Neural cell (in vitro differentiated cells): ENCODE measurements at regions not wholly inside any gene's neighbourhood (a gene's known extent, or its start where the extent isn't known, plus 50 kb on each side); places are given as distances from the start of the nearest gene placed in this dataset.

Experiments used
- H2AFZ ChIP-seq: fragments of 200-600, 300-800 bp; sonication (generic), shearing (Covaris generic); 2 replicates; pipeline ENCODE4 v1.6.0; 2014; ENCODE audit warnings: low read depth, mild to moderate bottlenecking, antibody characterized with exemption, low read length, moderate library complexity
- H3F3A ChIP-seq: fragments of 200-600 bp; shearing (Covaris generic); 2 replicates; pipeline ENCODE4 v1.6.1; 2016; ENCODE audit warnings: mild to moderate bottlenecking, moderate library complexity, mixed read lengths, antibody characterized with exemption, low read length; ENCODE audit not compliant: insufficient read depth, poor library complexity, severe bottlenecking
- H3K27ac ChIP-seq: fragments of 200-600, 300-800 bp; sonication (generic), shearing (Covaris generic); 2 replicates; pipeline ENCODE4 v1.5.1; 2014; ENCODE audit warnings: mild to moderate bottlenecking, low read length, moderate library complexity
- H3K27me3 ChIP-seq: fragments of 300-800, 200-600 bp; sonication (generic), shearing (Covaris generic); 2 replicates; pipeline ENCODE4 v1.6.0; 2014; ENCODE audit warnings: mild to moderate bottlenecking, low read depth, low read length, moderate library complexity; ENCODE audit not compliant: insufficient read depth
- H3K36me3 ChIP-seq: fragments of 300-800, 200-600 bp; sonication (generic), shearing (Covaris generic); 2 replicates; pipeline ENCODE4 v1.5.1; 2014; ENCODE audit warnings: mild to moderate bottlenecking, antibody characterized with exemption, low read length, moderate library complexity; ENCODE audit not compliant: insufficient read depth
- H3K4me2 ChIP-seq: fragments of 300-800, 200-600 bp; sonication (generic), shearing (Covaris generic); 2 replicates; pipeline ENCODE4 v1.6.0; 2014; ENCODE audit warnings: mild to moderate bottlenecking, low read length
- H3K4me3 ChIP-seq: fragments of 300-800, 200-600 bp; sonication (generic), shearing (Covaris generic); 2 replicates; pipeline ENCODE4 v1.5.1; 2014; ENCODE audit warnings: mild to moderate bottlenecking, low read length, moderate library complexity
- H3K79me2 ChIP-seq: fragments of 200-600 bp; shearing (Covaris generic); replicated peaks from 2 replicates; pipeline ENCODE4 v1.6.0; 2014; ENCODE audit warnings: mild to moderate bottlenecking, low read length, moderate library complexity; ENCODE audit not compliant: insufficient read depth
- H3K9ac ChIP-seq: fragments of 300-800, 200-600 bp; sonication (generic), shearing (Covaris generic); 2 replicates; pipeline ENCODE4 v1.6.1; 2016; ENCODE audit warnings: mild to moderate bottlenecking, low read length, mixed read lengths
- H3K9me2 ChIP-seq: fragments of 200-600 bp; shearing (Covaris generic); 2 replicates; pipeline ENCODE4 v1.6.1; 2016; ENCODE audit warnings: mild to moderate bottlenecking, low read length, mixed read lengths; ENCODE audit not compliant: insufficient read depth
- H3K9me3 ChIP-seq: fragments of 200-600, 300-800 bp; sonication (generic), shearing (Covaris generic); 2 replicates; pipeline ENCODE4 v1.6.1; 2016; ENCODE audit warnings: mild to moderate bottlenecking, mixed run types, low read length, moderate library complexity, mixed read lengths
- H4K20me1 ChIP-seq: fragments of 200-600 bp; shearing (Covaris generic); 2 replicates; pipeline ENCODE4 v1.6.1; 2016; ENCODE audit warnings: mild to moderate bottlenecking, mixed run types; ENCODE audit not compliant: insufficient read depth
- CTCF ChIP-seq: fragments of 450-650 bp; IDR thresholded peaks from 2 replicates; pipeline ENCODE4 v1.5.1; 2014; ENCODE audit warnings: antibody characterized with exemption, mild to moderate bottlenecking, moderate library complexity; ENCODE audit not compliant: poor library complexity, severe bottlenecking
- EP300 ChIP-seq: fragments of 450-650 bp; conservative IDR thresholded peaks from 2 replicates; pipeline ENCODE4 v1.6.1; 2014; ENCODE audit warnings: antibody characterized with exemption, mild to moderate bottlenecking, moderate library complexity; ENCODE audit not compliant: poor library complexity, severe bottlenecking
- EZH2 ChIP-seq: fragments of 200-600, 300-800 bp; shearing (Covaris generic), sonication (generic); IDR thresholded peaks from 2 replicates; pipeline ENCODE4 v1.6.1; 2014; ENCODE audit warnings: antibody characterized with exemption, low read length, borderline replicate concordance, mild to moderate bottlenecking; ENCODE audit not compliant: insufficient read depth, poor library complexity, severe bottlenecking
- MXI1 ChIP-seq: fragments of 450-650 bp; conservative IDR thresholded peaks from 2 replicates; pipeline ENCODE4 v1.6.1; 2014; ENCODE audit warnings: antibody characterized with exemption, mild to moderate bottlenecking; ENCODE audit not compliant: poor library complexity, severe bottlenecking
- POLR2AphosphoS5 ChIP-seq: IDR thresholded peaks from 2 replicates; pipeline ENCODE4 v1.6.1; 2012
- RAD21 ChIP-seq: fragments of 450-650 bp; conservative IDR thresholded peaks from 2 replicates; pipeline ENCODE4 v1.6.1; 2014; ENCODE audit warnings: antibody characterized with exemption, mild to moderate bottlenecking, moderate library complexity
- REST ChIP-seq: IDR thresholded peaks from 2 replicates; pipeline ENCODE4 v1.6.1; 2012; ENCODE audit warnings: borderline replicate concordance
- SMC3 ChIP-seq: fragments of 450-650 bp; conservative IDR thresholded peaks from 2 replicates; pipeline ENCODE4 v1.6.1; 2014; ENCODE audit warnings: antibody characterized with exemption, mild to moderate bottlenecking, moderate library complexity; ENCODE audit not compliant: poor library complexity
- TAF1 ChIP-seq: IDR thresholded peaks from 2 replicates; pipeline ENCODE4 v1.6.1; 2012; ENCODE audit warnings: low read depth

DNA sequence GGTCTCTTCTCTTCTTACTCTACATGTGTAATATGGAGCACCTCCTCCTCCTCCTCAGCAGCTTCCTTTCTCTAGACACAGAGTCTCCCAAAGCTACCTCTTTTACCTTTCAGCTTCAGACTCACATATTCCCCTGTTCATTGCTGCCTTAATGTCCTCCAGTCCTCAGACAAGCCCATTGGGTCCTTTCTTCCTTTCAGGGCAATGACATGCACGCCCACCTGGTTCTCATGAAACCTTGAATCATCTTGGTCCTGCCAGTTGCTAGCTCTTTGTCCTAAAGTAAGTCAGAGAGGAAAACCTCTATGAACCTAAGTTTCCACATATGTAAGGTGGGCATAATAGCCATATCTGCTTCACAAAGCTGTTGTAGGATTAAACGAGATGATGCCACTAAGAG is 227.0 kb downstream of the RPS24 start:
- H4K20me1 ChIP-seq: no peaks in the 10 kb centered on the region
- no peak overlapping the region for H2AFZ ChIP-seq
- no peaks in the 10 kb centered on the region for H3F3A ChIP-seq
- no peak overlapping the region for H3K27ac ChIP-seq
- H3K4me3 ChIP-seq: no peak overlapping the region
- H3K79me2 ChIP-seq: no peaks in the 10 kb centered on the region
- H3K9ac ChIP-seq: no peak overlapping the region
- H3K4me2 ChIP-seq: no peak overlapping the region
- H3K9me3 ChIP-seq: no peaks in the 10 kb centered on the region
- no peaks in the 10 kb centered on the region for H3K9me2 ChIP-seq
- TF ChIP-seq EP300: no peak
- TF ChIP-seq REST: no peak
- no peak for TF ChIP-seq SMC3
- TF ChIP-seq TAF1: no peak
- no peak for TF ChIP-seq POLR2AphosphoS5
- TF ChIP-seq RAD21: no peak
- TF ChIP-seq CTCF: no peak
- TF ChIP-seq EZH2: no peak
- H3K36me3 ChIP-seq: no peaks in the 10 kb centered on the region
- no peaks in the 10 kb centered on the region for H3K27me3 ChIP-seq

- H3K9me2 ChIP-seq: no peaks in the 10 kb centered on the region
- H2AFZ ChIP-seq: no peak overlapping the region
- H3K9ac ChIP-seq: no peak overlapping the region
- no peak overlapping the region for H3K4me2 ChIP-seq
- TF ChIP-seq MXI1 (no peak), SMC3 (no peak), EZH2 (no peak), REST (no peak)
- no peaks in the 10 kb centered on the region for H3K27me3 ChIP-seq
- no peaks in the 10 kb centered on the region for H3K9me3 ChIP-seq
- H3K36me3 ChIP-seq: no peaks in the 10 kb centered on the region
- no peak overlapping the region for H3K27ac ChIP-seq
- H3K4me3 ChIP-seq: no peak overlapping the region
- H3K79me2 ChIP-seq: no peaks in the 10 kb centered on the region
- no peaks in the 10 kb centered on the region for H4K20me1 ChIP-seq
- no peaks in the 10 kb centered on the region for H3F3A ChIP-seq
Measured at GRCh38 chr10:78261291-78261690, 227.6 kb downstream of the RPS24 start.
